HEK293T (cell line): ENCODE measurements at regions not wholly inside any gene's neighbourhood (a gene's known extent, or its start where the extent isn't known, plus 50 kb on each side); places are given as distances from the start of the nearest gene placed in this dataset.

Source experiments
- CTCF ChIA-PET: fragments of 350-600 bp; formaldehyde crosslinking; extraction: SDS; loops from one replicate; lab custom pipeline; 2021; ENCODE audit warnings: antibody characterized with exemption, inconsistent platforms; lab: Yijun Ruan, JAX
- POLR2A ChIA-PET: fragments of 350-600 bp; formaldehyde crosslinking; extraction: SDS; loops from one replicate; lab custom pipeline; 2020; ENCODE audit warnings: antibody characterized with exemption, inconsistent platforms; lab: Yijun Ruan, JAX
- DNase-seq: peaks from one replicate; pipeline ENCODE4 v3.0.0; 2012; ENCODE audit warnings: mixed read lengths; ENCODE audit errors: extremely low spot score
- ARNT ChIP-seq: fragments of 450-650 bp; IDR thresholded peaks from 2 replicates; pipeline ENCODE4 v1.6.1; 2017; ENCODE audit warnings: mild to moderate bottlenecking
- BHLHE40 ChIP-seq: fragments of 450-650 bp; IDR thresholded peaks from 2 replicates; pipeline ENCODE4 v1.6.1; 2016; ENCODE audit warnings: mild to moderate bottlenecking, moderate library complexity, borderline replicate concordance
- CTBP1 ChIP-seq: fragments of 450-650 bp; IDR thresholded peaks from 2 replicates; pipeline ENCODE4 v1.6.1; 2016; ENCODE audit warnings: borderline replicate concordance
- ELF4 ChIP-seq: fragments of 450-650 bp; IDR thresholded peaks from 2 replicates; pipeline ENCODE4 v1.6.1; 2017; ENCODE audit warnings: antibody characterized with exemption
- FOXA1 ChIP-seq: fragments of 450-650 bp; IDR thresholded peaks from 2 replicates; pipeline ENCODE4 v1.6.1; 2016; ENCODE audit warnings: mild to moderate bottlenecking
- FOXK2 ChIP-seq: fragments of 450-650 bp; IDR thresholded peaks from 2 replicates; pipeline ENCODE4 v1.6.1; 2016; ENCODE audit warnings: mild to moderate bottlenecking
- FOXM1 ChIP-seq: fragments of 450-650 bp; IDR thresholded peaks from 2 replicates; pipeline ENCODE4 v1.6.1; 2017; ENCODE audit warnings: mild to moderate bottlenecking, borderline replicate concordance
- HDGF ChIP-seq: fragments of 450-650 bp; IDR thresholded peaks from 2 replicates; pipeline ENCODE4 v1.6.1; 2017; ENCODE audit warnings: antibody characterized with exemption, borderline replicate concordance
- L3MBTL2 ChIP-seq: fragments of 450-650 bp; conservative IDR thresholded peaks from 2 replicates; pipeline ENCODE4 v1.6.1; 2016; ENCODE audit warnings: mild to moderate bottlenecking
- LEF1 ChIP-seq: fragments of 450-650 bp; IDR thresholded peaks from 2 replicates; pipeline ENCODE4 v1.6.1; 2017; ENCODE audit warnings: mild to moderate bottlenecking, borderline replicate concordance
- NFRKB ChIP-seq: fragments of 450-650 bp; IDR thresholded peaks from 2 replicates; pipeline ENCODE4 v1.6.1; 2016; ENCODE audit warnings: mild to moderate bottlenecking, moderate library complexity
- SP1 ChIP-seq: fragments of 450-650 bp; IDR thresholded peaks from 2 replicates; pipeline ENCODE4 v1.6.1; 2017
- SUZ12 ChIP-seq: fragments of 450-650 bp; IDR thresholded peaks from 2 replicates; pipeline ENCODE4 v1.6.1; 2016; ENCODE audit warnings: mild to moderate bottlenecking
- TARDBP ChIP-seq: fragments of 450-650 bp; IDR thresholded peaks from 2 replicates; pipeline ENCODE4 v1.6.1; 2016
- ZNF384 ChIP-seq: fragments of 450-650 bp; IDR thresholded peaks from 2 replicates; pipeline ENCODE4 v1.6.1; 2016
- TF ChIP-seq, protein P1 (sequence below): fragments of 450-650 bp; IDR thresholded peaks from 2 replicates; pipeline ENCODE4 v1.6.1; 2016

DNA sequence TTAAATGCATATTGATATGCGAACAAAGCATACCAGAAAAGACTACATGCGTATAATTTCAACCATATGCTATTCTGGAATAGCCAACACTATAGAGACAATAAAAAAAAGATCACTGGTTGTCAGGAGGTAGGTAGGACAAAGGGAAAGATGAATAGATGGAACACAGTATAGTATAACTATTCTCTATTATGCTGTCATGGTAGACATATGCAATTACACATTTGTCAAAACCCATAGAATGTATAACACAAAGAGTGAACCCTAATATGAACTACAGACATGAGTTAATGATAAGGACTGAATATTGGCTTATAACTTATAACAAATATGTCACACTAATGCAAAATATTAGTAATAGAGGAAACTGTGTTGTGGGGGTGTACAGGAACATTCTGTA is 460.8 kb downstream of the TAF11L14 start:
- DNase-seq, result no peak
- ChIA-PET CTCF (interaction anchor here (0.6 kb wide), 1 partner anchor 10 kb away, joined by 3 read pairs; no protein-coding TSS in a partner anchor), POLR2A (no interaction called here)
- TF ChIP-seq BHLHE40, result no peak
- no peak for TF ChIP-seq FOXA1
- no peak for TF ChIP-seq NFRKB
- no peak for TF ChIP-seq L3MBTL2
- TF ChIP-seq SUZ12, result no peak
- TF ChIP-seq SP1, result no peak
- no peak for TF ChIP-seq ELF4
- TF ChIP-seq HDGF, result no peak

DNA sequence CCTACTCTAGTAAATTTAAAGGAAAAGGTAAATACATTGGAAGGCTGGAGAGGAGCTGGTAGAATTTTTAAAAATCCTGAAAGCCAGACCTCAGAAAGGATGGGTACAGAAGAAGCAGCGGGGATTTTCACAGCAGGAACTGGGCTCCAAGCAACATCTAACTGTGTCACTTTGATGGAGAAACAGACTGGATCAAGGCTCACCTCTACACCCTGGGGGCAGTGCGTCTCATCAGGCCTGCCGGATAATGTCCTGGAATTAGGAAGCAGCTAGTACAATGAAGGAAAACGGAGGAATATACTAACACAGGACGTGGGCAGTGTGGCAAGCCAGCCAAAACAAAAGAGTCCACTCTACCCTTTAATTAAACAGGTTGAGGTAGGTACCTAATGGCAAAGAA is 463.6 kb downstream of the TAF11L14 start:
- POLR2A ChIA-PET, result no interaction called here
- no peak for TF ChIP-seq SP1
- TF ChIP-seq L3MBTL2, result no peak
- TF ChIP-seq FOXM1, result no peak
- no peak for TF ChIP-seq CTBP1
- no peak for TF ChIP-seq HDGF
- no peak for TF ChIP-seq TARDBP
- TF ChIP-seq LEF1, result no peak
- no peak for TF ChIP-seq ZNF384
- TF ChIP-seq FOXK2, result no peak
- TF ChIP-seq FOXA1, result no peak
- TF ChIP-seq, protein P1, sequence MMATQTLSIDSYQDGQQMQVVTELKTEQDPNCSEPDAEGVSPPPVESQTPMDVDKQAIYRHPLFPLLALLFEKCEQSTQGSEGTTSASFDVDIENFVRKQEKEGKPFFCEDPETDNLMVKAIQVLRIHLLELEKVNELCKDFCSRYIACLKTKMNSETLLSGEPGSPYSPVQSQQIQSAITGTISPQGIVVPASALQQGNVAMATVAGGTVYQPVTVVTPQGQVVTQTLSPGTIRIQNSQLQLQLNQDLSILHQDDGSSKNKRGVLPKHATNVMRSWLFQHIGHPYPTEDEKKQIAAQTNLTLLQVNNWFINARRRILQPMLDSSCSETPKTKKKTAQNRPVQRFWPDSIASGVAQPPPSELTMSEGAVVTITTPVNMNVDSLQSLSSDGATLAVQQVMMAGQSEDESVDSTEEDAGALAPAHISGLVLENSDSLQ, result no peak
- TF ChIP-seq BHLHE40, result no peak
- TF ChIP-seq SUZ12, result no peak
- no peak for DNase-seq
- CTCF ChIA-PET, result no interaction called here

DNA sequence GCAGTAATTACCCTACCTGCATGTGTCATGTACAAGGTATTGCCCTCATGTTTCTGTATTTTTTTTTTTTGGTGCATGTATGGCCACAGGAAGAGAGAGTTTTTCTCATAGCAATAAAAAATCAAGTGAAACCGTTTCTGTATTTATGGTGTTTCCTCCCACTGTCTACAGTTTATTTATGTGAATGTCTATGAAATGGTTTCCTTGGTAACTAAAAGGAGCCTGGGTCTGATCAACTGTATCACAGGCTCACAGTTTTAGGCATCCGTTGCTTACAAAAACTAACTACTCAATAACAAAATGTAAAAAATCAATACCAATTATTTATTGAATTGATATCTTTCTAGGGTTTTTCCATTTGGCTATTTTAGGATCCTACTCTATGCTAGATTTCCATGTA is 464.4 kb downstream of the TAF11L14 start:
- POLR2A ChIA-PET, result no interaction called here
- CTCF ChIA-PET, result no interaction called here
- DNase-seq, result no peak
- TF ChIP-seq FOXM1 (no peak), HDGF (no peak), LEF1 (no peak), CTBP1 (no peak), ELF4 (no peak), NFRKB (no peak), ARNT (no peak), SUZ12 (no peak), BHLHE40 (no peak), SP1 (no peak), TARDBP (no peak), ZNF384 (no peak), FOXA1 (no peak), FOXK2 (no peak), L3MBTL2 (no peak)
- TF ChIP-seq, protein P1, result no peak

DNA sequence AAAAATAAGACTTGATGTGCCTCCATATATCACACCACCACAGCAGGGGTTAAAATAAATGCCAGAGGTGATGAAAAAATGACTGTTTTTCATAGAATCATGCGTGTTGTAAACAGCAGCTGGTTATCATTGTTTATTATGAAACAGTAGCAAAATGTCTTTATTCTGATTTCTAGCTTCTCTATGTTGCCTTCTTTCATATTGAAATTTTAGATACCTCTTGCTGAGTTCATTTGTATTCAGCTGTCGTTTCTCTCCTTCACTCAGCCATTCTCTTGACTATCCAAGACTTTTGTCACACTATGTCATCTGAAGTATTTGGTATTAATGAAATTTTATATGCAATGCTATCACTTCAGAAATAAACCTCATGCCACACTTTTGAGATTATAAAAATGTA is 465.0 kb downstream of the TAF11L14 start:
- CTCF ChIA-PET, result interaction anchor here (1.1 kb wide), 1 partner anchor 11 kb away, joined by 3 read pairs; no protein-coding TSS in a partner anchor
- no peak for TF ChIP-seq NFRKB
- TF ChIP-seq L3MBTL2, result no peak
- TF ChIP-seq FOXK2, result no peak
- no peak for TF ChIP-seq BHLHE40
- TF ChIP-seq LEF1, result no peak
- no peak for TF ChIP-seq FOXM1
- no peak for TF ChIP-seq CTBP1
- TF ChIP-seq FOXA1, result no peak
- no peak for TF ChIP-seq TARDBP
- TF ChIP-seq HDGF, result no peak
- TF ChIP-seq, protein P1, result no peak
- no peak for TF ChIP-seq SP1
- TF ChIP-seq SUZ12, result no peak
- no peak for TF ChIP-seq ZNF384
- TF ChIP-seq ELF4, result no peak
- TF ChIP-seq ARNT, result no peak
- DNase-seq, result no peak
- POLR2A ChIA-PET, result no interaction called here

DNA sequence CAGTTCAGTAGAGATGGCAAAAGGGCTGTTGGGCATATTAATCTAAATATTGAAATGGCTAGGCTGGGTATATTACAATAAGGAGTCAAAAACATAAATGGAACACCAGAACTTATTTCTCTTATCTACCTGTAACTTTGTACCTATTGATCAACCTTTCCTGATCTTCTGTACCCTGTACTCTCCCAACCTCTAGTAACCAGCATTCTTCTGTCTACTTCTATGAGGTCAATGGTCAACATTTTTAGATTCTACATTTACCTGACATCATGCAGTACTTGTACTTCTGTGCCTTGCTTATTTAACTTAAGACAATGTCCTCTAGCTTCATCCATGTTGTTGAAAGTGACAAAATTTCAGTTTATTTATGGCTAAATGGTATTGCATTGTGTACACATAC is 467.3 kb downstream of the TAF11L14 start:
- no peak for DNase-seq
- POLR2A ChIA-PET, result no interaction called here
- CTCF ChIA-PET, result no interaction called here
- no peak for TF ChIP-seq FOXA1

DNA sequence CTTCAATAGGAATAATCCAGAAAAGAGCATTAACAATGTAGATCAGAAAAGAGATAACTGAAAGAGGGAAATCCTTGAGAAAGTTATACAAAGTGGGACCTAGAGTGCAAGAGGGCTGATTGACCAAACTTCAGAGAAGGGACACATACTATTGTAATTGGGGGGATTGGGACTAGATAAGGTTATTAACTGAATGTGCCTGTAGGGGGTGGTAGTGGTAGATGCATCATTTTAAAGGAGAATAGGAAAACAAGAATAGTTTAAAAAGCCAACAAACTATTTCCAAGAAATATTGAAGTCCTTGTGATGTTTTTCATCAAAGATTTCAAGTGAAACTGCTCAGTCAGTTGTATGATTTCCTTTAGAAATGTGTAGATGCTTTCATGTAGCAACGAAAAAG is 468.5 kb downstream of the TAF11L14 start:
- POLR2A ChIA-PET, result no interaction called here
- DNase-seq, result no peak
- TF ChIP-seq SP1, result no peak
- no peak for TF ChIP-seq ZNF384
- TF ChIP-seq TARDBP, result no peak
- TF ChIP-seq BHLHE40, result no peak
- TF ChIP-seq FOXK2, result no peak
- no peak for TF ChIP-seq CTBP1
- no peak for TF ChIP-seq FOXA1
- no peak for TF ChIP-seq ARNT
- TF ChIP-seq HDGF, result no peak
- no peak for TF ChIP-seq NFRKB
- TF ChIP-seq, protein P1, result no peak
- TF ChIP-seq ELF4, result no peak
- TF ChIP-seq L3MBTL2, result no peak
- TF ChIP-seq LEF1, result no peak
- CTCF ChIA-PET, result no interaction called here
